ENCODE measurements at regions not wholly inside any gene's neighbourhood (a gene's known extent, or its start where the extent isn't known, plus 50 kb on each side); places are given as distances from the start of the nearest gene placed in this dataset.
"Not testable (repeated sequence)": the region's sequence is repeated elsewhere in the genome, so short reads cannot be mapped to it uniquely, and the experiment has no call there.

DNA sequence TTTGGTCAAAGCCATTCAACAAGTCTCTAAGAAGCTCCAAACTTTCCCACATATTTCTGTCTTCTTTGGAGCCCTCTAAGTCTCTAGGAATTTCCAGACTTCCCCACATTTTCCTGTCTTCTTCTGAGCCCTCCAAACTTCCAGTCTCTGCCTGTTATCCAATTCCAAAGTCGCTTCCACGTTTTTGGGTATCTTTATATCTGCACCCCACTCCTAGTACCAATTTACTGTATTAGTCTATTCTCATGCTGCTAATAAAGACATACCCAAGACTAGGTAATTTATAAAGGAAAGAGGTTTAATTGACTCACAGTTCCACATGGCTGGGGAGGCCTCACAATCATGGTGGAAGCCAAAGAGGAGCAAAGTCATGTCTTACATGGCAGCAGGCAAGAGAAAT lies 182.9 kb upstream of the ARRDC3 start:
- TF ChIP-seq, protein P1, sequence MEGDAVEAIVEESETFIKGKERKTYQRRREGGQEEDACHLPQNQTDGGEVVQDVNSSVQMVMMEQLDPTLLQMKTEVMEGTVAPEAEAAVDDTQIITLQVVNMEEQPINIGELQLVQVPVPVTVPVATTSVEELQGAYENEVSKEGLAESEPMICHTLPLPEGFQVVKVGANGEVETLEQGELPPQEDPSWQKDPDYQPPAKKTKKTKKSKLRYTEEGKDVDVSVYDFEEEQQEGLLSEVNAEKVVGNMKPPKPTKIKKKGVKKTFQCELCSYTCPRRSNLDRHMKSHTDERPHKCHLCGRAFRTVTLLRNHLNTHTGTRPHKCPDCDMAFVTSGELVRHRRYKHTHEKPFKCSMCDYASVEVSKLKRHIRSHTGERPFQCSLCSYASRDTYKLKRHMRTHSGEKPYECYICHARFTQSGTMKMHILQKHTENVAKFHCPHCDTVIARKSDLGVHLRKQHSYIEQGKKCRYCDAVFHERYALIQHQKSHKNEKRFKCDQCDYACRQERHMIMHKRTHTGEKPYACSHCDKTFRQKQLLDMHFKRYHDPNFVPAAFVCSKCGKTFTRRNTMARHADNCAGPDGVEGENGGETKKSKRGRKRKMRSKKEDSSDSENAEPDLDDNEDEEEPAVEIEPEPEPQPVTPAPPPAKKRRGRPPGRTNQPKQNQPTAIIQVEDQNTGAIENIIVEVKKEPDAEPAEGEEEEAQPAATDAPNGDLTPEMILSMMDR (conservative IDR thresholded peaks at IDR 0.05 in 1 of 2, IDR thresholded peaks at IDR 0.05 in 1 of 2; ENCODE audit: extremely low read depth in 1 of 2, insufficient read depth in 1 of 2, low read depth in 1 of 2, low read length in 2 of 2) = not testable (repeated sequence)
- not testable (repeated sequence) for TF ChIP-seq EZH2 (IDR thresholded peaks at IDR 0.05; ENCODE audit: borderline replicate concordance, low read length)
